ENCODE measurements at regions not wholly inside any gene's neighbourhood (a gene's known extent, or its start where the extent isn't known, plus 50 kb on each side); places are given as distances from the start of the nearest gene placed in this dataset.

DNA sequence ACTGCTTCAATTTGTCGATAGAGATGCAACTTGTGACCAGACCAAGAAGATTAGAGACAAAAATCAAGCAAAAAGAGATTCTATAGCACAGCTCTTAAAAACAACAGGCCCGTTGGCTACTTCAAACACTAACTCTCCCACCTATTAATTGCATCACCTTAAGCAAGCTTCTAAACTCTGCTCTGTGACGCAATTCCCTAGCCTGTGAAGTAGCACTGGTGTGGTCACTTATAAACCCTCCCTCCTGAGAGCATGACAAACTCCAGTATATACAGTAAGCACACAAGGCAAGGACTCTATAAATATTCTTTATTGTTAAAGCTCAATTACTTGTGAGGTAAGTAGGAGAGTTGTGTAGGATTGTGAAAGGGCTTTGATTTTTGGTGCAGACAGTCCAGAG is 72.3 kb downstream of the CMPK2 start:
- Histone ChIP-seq H3K4me3 (no peak overlapping the region), H3K36me3 (no peaks in the 10 kb centered on the region), H3K27me3 (no peaks in the 10 kb centered on the region), H3K9me3 (no peaks in the 10 kb centered on the region), H3K27ac (no peak overlapping the region), H3K4me1 (no peaks in the 10 kb centered on the region)
- DNase-seq: no peak
- TF ChIP-seq, protein P1, sequence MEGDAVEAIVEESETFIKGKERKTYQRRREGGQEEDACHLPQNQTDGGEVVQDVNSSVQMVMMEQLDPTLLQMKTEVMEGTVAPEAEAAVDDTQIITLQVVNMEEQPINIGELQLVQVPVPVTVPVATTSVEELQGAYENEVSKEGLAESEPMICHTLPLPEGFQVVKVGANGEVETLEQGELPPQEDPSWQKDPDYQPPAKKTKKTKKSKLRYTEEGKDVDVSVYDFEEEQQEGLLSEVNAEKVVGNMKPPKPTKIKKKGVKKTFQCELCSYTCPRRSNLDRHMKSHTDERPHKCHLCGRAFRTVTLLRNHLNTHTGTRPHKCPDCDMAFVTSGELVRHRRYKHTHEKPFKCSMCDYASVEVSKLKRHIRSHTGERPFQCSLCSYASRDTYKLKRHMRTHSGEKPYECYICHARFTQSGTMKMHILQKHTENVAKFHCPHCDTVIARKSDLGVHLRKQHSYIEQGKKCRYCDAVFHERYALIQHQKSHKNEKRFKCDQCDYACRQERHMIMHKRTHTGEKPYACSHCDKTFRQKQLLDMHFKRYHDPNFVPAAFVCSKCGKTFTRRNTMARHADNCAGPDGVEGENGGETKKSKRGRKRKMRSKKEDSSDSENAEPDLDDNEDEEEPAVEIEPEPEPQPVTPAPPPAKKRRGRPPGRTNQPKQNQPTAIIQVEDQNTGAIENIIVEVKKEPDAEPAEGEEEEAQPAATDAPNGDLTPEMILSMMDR (IDR thresholded peaks at IDR 0.05): no peak
- TF ChIP-seq POLR2A (IDR thresholded peaks at IDR 0.05): no peak

DNA sequence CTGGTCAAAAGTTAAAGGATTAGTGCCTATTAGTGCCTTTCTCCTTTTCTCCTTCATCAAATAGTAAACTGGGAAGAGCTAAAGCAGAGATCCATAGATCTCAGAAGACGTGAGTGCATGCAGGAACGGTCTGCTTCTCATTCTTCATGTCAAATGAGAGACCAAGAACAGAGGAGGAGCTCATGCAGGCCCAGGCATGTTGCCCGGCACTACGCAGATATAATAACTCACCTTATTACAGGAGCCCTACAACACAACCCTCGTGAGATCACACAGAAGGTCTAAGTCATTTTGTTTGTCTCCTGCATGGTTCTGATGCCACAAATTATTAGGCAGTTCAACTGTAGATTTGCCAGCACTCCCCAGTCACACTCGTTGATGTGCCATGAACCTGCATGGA is 71.8 kb downstream of the CMPK2 start:
- TF ChIP-seq, protein P1 (IDR thresholded peaks at IDR 0.05): no peak
- TF ChIP-seq POLR2A (IDR thresholded peaks at IDR 0.05): no peak
- no peak overlapping the region for H3K27ac ChIP-seq
- H3K27me3 ChIP-seq: no peaks in the 10 kb centered on the region
- H3K4me1 ChIP-seq: no peaks in the 10 kb centered on the region
- DNase-seq: no peak
- no peaks in the 10 kb centered on the region for H3K36me3 ChIP-seq
- H3K9me3 ChIP-seq: no peaks in the 10 kb centered on the region
- H3K4me3 ChIP-seq: no peak overlapping the region

GRCh38 chr2:6794448-6794847 is 71.3 kb downstream of the CMPK2 start:
- TF ChIP-seq, protein P1 (IDR thresholded peaks at IDR 0.05): no peak
- no peak for TF ChIP-seq POLR2A (IDR thresholded peaks at IDR 0.05)

More at GRCh38 chr2:6794448-6794847, 71.3 kb downstream of the CMPK2 start:
- H3K27ac ChIP-seq: no peak overlapping the region
- no peaks in the 10 kb centered on the region for H3K27me3 ChIP-seq
- no peak overlapping the region for H3K4me3 ChIP-seq
- H3K4me1 ChIP-seq: no peaks in the 10 kb centered on the region
- DNase-seq: no peak
- no peaks in the 10 kb centered on the region for H3K36me3 ChIP-seq
- H3K9me3 ChIP-seq: no peaks in the 10 kb centered on the region

Small RNAs in the stretch of these regions (small RNA-seq; reads per million reads assigned to genes)
- 0 reads per million in 2 donors for gene MIR7158

All from Peyer's patch (tissue), 4 donors.